ENCODE measurements at regions not wholly inside any gene's neighbourhood (a gene's known extent, or its start where the extent isn't known, plus 50 kb on each side); places are given as distances from the start of the nearest gene placed in this dataset.
A peak's percentile ranks its signal among the peaks of the same experiment; 100 is the strongest.
"Not testable (repeated sequence)": the region's sequence is repeated elsewhere in the genome, so short reads cannot be mapped to it uniquely, and the experiment has no call there.

- peaks cover 20 to 62% (median 24%) of the 10 kb centered on the region in 5 donors for H3K27me3 Mint-ChIP-seq
- H3K27ac Mint-ChIP-seq = peak overlapping the region in 4 of 10 donors; percentile 41 to 76 (median 65)
- H3K36me3 Mint-ChIP-seq = no peaks in the 10 kb centered on the region
- H3K4me3 Mint-ChIP-seq = peak overlapping the region; percentile 52 to 85 (median 74)
- H3K4me1 Mint-ChIP-seq = peaks cover 26 to 40% (median 37%) of the 10 kb centered on the region in 4 donors
- peak; percentile 42 for ATAC-seq
- no peak for DNase-seq
- no peaks in the 10 kb centered on the region for H3K9me3 Mint-ChIP-seq
- POLR2A ChIA-PET = interaction anchor here (1.5 kb wide), 1 partner anchor 719 kb away, joined by 4 read pairs; the partner anchor contains the start of gene COPS8
Measured at GRCh38 chr2:236366049-236366387, 101.8 kb upstream of the ASB18 start.

DNA sequence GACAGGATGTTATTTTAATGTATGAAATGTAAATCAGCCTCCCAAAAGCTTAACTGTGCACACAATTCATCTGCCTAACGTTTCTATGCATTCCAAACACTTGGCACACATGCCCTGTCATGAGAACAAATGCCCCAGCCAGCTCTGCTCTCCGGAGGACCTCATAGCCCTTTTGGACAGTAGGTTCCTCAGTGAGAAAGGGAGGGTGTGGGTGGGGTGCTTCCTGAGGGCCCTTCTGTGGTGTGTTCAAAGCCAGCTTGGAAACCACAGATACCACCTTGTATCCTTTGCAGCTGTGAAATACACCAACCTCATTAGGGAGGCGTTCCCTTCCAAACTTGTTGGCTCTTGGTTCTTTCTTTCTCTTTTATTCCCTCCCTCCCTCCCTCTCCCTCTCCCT is 102.2 kb upstream of the ASB18 start:
- Mint-ChIP-seq H3K27me3 (peaks cover 21 to 66% (median 24%) of the 10 kb centered on the region in 5 donors), H3K27ac (peak overlapping the region in 5 of 10 donors; percentile 37 to 76 (median 57)), H3K36me3 (no peaks in the 10 kb centered on the region), H3K4me3 (peak overlapping the region; percentile 52 to 85 (median 74)), H3K9me3 (no peaks in the 10 kb centered on the region), H3K4me1 (peaks cover 26 to 40% (median 37%) of the 10 kb centered on the region in 4 donors)
- ATAC-seq (peak; percentile 89 to 97), DNase-seq (peak in 6 of 10 donors; percentile 26 to 60 (median 43))
- POLR2A ChIA-PET = interaction anchor here (0.6 to 1.5 kb wide), 3 partner anchors 87 to 719 kb away, joined by 3 to 4 read pairs (median 3); partner anchors contain the start of genes ACKR3 and COPS8

GRCh38 chr2:236367506-236368289 is 103.5 kb upstream of the ASB18 start:
- POLR2A ChIA-PET = no interaction called here
- H3K36me3 Mint-ChIP-seq = no peaks in the 10 kb centered on the region
- peaks cover 26 to 40% (median 36%) of the 10 kb centered on the region in 4 donors for H3K4me1 Mint-ChIP-seq
- no peaks in the 10 kb centered on the region for H3K9me3 Mint-ChIP-seq
- peaks cover 28 to 75% (median 30%) of the 10 kb centered on the region in 5 donors for H3K27me3 Mint-ChIP-seq
- H3K4me3 Mint-ChIP-seq = peak overlapping the region in 9 of 10 donors; percentile 9 to 77 (median 64)
- no peak for ATAC-seq
- DNase-seq = no peak
- H3K27ac Mint-ChIP-seq = peak overlapping the region in 2 of 10 donors; percentile 6 to 82

DNA sequence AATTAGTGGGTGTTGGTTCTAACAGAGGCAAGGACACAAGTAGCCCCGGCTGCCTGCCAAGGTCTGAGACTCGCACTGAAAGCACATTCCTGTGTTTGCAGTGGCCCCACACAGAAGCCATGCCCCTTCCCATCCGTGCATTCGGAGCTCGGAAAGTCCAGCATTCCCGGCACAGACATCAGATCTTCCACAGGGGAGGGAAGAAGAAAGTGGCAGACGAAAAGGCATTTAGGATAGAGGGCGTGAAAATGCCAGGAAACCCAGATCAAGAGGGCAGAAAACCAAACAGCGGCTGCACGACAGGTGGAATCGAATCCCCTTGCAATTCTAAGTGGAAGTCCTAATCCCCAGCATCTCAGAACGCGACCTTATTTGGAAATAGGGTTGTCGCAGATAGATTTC is 105.5 kb upstream of the ASB18 start:
- ATAC-seq (no peak), DNase-seq (no peak)
- H3K36me3 Mint-ChIP-seq = peaks cover 0 to 3% (median 1%) of the 10 kb centered on the region in 3 donors
- POLR2A ChIA-PET = no interaction called here
- H3K4me1 Mint-ChIP-seq = peaks cover 26 to 44% (median 35%) of the 10 kb centered on the region in 4 donors
- H3K4me3 Mint-ChIP-seq = no peak overlapping the region
- H3K27me3 Mint-ChIP-seq = peaks cover 36 to 90% (median 41%) of the 10 kb centered on the region in 5 donors
- no peak overlapping the region for H3K27ac Mint-ChIP-seq
- H3K9me3 Mint-ChIP-seq = no peaks in the 10 kb centered on the region

- no peak overlapping the region for H3K4me3 Mint-ChIP-seq
- no peak overlapping the region for H3K27ac Mint-ChIP-seq
- ATAC-seq = no peak
- H3K27me3 Mint-ChIP-seq = peaks cover 35 to 90% (median 48%) of the 10 kb centered on the region in 5 donors
- H3K9me3 Mint-ChIP-seq = no peaks in the 10 kb centered on the region
- peaks cover 19 to 39% (median 28%) of the 10 kb centered on the region in 4 donors for H3K4me1 Mint-ChIP-seq
- H3K36me3 Mint-ChIP-seq = peaks cover 0 to 3% (median 1%) of the 10 kb centered on the region in 3 donors
- no peak for DNase-seq
- POLR2A ChIA-PET = no interaction called here
Measured at GRCh38 chr2:236370847-236371409, 106.7 kb upstream of the ASB18 start.

DNA sequence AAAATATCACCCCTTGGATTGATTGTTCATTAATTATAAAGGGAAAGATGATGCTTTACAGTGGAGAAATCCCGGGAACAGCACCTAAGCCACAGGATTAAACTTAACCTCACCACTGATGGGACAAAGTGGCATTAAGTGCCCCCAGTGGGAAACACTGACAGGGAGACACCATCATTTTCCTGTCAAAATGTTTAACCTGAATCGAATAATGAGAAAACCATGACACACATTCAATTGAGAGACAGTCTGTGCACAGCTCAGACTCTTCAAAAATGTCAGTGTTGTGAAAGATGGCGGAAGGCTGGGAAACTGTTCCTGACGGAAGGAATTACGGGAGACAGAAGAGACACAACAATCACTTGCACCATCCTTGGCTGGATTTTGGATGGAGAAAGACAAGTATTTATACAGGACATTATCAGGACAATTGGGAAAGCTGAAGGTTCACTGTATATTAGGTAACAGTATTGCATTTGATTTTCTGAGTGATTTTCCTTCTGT is 111.8 kb upstream of the ASB18 start:
- POLR2A ChIA-PET = no interaction called here
- H3K27me3 Mint-ChIP-seq = peaks cover 19 to 58% (median 32%) of the 10 kb centered on the region in 5 donors
- DNase-seq (no peak), ATAC-seq (no peak)
- H3K4me1 Mint-ChIP-seq = peaks cover 3 to 13% (median 6%) of the 10 kb centered on the region in 4 donors
- peaks cover 0 to 3% (median 1%) of the 10 kb centered on the region in 3 donors for H3K36me3 Mint-ChIP-seq
- H3K27ac Mint-ChIP-seq = peak overlapping the region in 1 of 10 donors; percentile 6
- H3K4me3 Mint-ChIP-seq = no peak overlapping the region
- H3K9me3 Mint-ChIP-seq = no peaks in the 10 kb centered on the region

- peaks cover 3 to 13% (median 8%) of the 10 kb centered on the region in 4 donors for H3K4me1 Mint-ChIP-seq
- POLR2A ChIA-PET = no interaction called here
- H3K27ac Mint-ChIP-seq = no peak overlapping the region
- H3K36me3 Mint-ChIP-seq = peaks cover 0 to 3% (median 1%) of the 10 kb centered on the region in 3 donors
- DNase-seq (no peak), ATAC-seq (no peak)
- H3K4me3 Mint-ChIP-seq = no peak overlapping the region
- H3K27me3 Mint-ChIP-seq = peaks cover 18 to 51% (median 26%) of the 10 kb centered on the region in 5 donors
- no peaks in the 10 kb centered on the region for H3K9me3 Mint-ChIP-seq
Measured at GRCh38 chr2:236376566-236377244, 112.5 kb upstream of the ASB18 start.

DNA sequence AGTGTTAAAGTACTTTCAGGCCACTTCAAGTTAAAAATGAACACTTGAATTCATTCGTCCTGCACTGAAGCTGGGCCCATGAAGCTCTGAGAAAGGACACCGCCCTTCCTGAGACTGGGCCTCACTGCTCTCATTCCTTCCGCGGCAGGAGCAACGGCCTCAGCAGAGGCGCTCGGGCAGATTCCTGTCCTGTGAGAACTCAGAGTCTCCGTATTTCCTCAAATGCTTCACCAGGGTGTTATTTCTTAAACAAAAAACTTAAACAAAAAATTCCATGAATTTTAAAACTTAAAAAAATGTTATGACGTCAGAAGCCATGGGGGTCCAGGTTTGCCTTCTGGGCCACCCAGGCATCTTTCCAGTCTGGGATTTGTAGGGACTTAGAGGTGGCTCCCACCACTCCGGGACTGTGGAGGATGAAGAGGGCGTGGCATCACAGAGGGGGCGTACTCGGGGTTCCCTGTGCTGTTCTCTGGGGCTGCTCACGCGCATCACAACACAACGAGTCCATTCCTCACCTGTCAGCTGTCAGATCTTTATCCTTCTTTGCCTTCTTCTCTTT is 115.9 kb upstream of the ASB18 start:
- ATAC-seq (no peak), DNase-seq (no peak)
- POLR2A ChIA-PET = no interaction called here
- Mint-ChIP-seq H3K36me3 (peaks cover 0 to 4% (median 0%) of the 10 kb centered on the region in 3 donors), H3K27ac (no peak overlapping the region), H3K9me3 (peaks cover 0 to 2% (median 0%) of the 10 kb centered on the region in 9 donors), H3K4me3 (no peak overlapping the region), H3K4me1 (peaks cover 1 to 7% (median 3%) of the 10 kb centered on the region in 4 donors), H3K27me3 (peaks cover 4 to 23% (median 9%) of the 10 kb centered on the region in 5 donors)

DNA sequence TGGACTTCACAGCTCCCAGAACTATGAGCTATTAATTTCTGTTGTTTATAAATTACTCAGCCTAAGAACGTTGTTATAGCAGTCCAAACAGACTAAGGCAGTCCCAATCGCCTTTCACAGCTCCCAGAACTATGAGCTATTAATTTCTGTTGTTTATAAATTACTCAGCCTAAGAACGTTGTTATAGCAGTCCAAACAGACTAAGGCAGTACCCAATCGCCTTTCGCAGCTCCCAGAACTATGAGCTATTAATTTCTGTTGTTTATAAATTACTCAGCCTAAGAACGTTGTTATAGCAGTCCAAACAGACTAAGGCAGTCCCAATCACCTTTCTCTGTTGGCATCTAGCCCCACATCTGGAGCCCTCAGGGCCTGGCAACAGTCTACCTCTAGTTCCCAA is 117.0 kb upstream of the ASB18 start:
- DNase-seq, H3K27ac Mint-ChIP-seq, H3K4me1 Mint-ChIP-seq, ATAC-seq, H3K9me3 Mint-ChIP-seq, POLR2A ChIA-PET, H3K4me3 Mint-ChIP-seq, H3K36me3 Mint-ChIP-seq: not testable (repeated sequence)
- peaks cover 0 to 13% (median 2%) of the 10 kb centered on the region in 5 donors for H3K27me3 Mint-ChIP-seq

- ATAC-seq, H3K4me1 Mint-ChIP-seq, DNase-seq, H3K9me3 Mint-ChIP-seq, H3K27ac Mint-ChIP-seq, H3K27me3 Mint-ChIP-seq, POLR2A ChIA-PET, H3K4me3 Mint-ChIP-seq: not testable (repeated sequence)
- peaks cover 6 to 11% (median 6%) of the 10 kb centered on the region in 3 donors for H3K36me3 Mint-ChIP-seq
Measured at GRCh38 chr2:236389284-236390216, 125.3 kb upstream of the ASB18 start.

DNA sequence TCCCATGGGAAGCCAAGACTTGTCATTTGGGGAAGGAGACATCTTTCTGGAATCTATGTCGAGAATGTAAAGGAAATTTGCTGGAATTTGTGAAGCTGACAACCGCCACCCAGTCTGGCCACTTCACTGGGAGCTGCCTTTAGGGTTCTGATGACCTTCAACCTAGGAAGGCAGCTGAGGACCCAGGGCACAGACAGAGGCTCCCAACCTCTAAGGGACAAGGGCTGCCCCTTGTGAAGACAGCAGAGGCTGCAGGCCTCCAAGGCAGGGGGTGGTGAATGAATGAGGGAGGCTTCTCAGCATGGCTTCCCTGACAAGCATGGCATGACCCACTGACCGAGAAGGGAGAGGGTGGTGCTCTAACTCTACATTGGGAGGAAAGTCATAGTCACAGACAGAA is 128.9 kb upstream of the ASB18 start:
- POLR2A ChIA-PET = no interaction called here
- peaks cover 0 to 8% (median 4%) of the 10 kb centered on the region in 5 donors for H3K27me3 Mint-ChIP-seq
- H3K9me3 Mint-ChIP-seq = peaks cover 0 to 8% (median 0%) of the 10 kb centered on the region in 9 donors
- H3K4me1 Mint-ChIP-seq = no peaks in the 10 kb centered on the region
- ATAC-seq = no peak
- H3K4me3 Mint-ChIP-seq = no peak overlapping the region
- peak overlapping the region in 1 of 10 donors; percentile 53 for H3K27ac Mint-ChIP-seq
- no peak for DNase-seq
- peaks cover 6 to 11% (median 6%) of the 10 kb centered on the region in 3 donors for H3K36me3 Mint-ChIP-seq
